Ovary (tissue), 3 donors: ENCODE measurements at regions not wholly inside any gene's neighbourhood (a gene's known extent, or its start where the extent isn't known, plus 50 kb on each side); places are given as distances from the start of the nearest gene placed in this dataset.

Experiments
- POLR2A ChIP-seq: fragments of 450-650 bp; IDR thresholded peaks from one replicate; pipeline ENCODE4 v1.6.1; 2017; ENCODE audit warnings: antibody characterized with exemption, mild to moderate bottlenecking, moderate library complexity
- TF ChIP-seq, protein P1 (sequence below), 3 donors: fragments of 450-650 bp in 2 of 3; fragments of 200-600 bp in 1 of 3; IDR thresholded peaks; one replicate each; pipeline versions ENCODE4 v1.5.1 to v1.8.0; 2016 to 2022; ENCODE audit warnings: antibody characterized with exemption in 3 of 3, mild to moderate bottlenecking in 1 of 3
- donor health status: DM: no; HTN: no; CAD: no.

DNA sequence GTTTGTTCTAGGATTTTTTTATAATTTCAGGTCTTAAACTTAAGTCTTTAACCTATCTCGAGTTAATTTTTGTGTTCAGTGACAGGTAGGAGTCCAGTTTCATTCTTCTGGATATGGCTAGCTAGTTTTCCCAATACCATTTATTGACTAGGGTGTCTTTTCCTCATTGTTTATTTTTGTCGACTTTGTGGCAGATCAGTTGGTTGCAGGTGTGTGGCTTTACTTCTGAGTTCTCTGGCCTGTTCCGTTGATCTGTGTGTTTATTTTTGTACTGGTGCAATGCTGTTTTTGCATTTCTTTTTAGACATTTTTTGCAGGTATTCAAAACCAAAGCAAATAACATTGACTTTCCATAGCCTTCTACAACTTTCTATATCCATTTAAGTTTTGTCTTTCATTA is 121.7 kb downstream of the ETNK1 start:
- no peak for TF ChIP-seq POLR2A
- TF ChIP-seq, protein P1, sequence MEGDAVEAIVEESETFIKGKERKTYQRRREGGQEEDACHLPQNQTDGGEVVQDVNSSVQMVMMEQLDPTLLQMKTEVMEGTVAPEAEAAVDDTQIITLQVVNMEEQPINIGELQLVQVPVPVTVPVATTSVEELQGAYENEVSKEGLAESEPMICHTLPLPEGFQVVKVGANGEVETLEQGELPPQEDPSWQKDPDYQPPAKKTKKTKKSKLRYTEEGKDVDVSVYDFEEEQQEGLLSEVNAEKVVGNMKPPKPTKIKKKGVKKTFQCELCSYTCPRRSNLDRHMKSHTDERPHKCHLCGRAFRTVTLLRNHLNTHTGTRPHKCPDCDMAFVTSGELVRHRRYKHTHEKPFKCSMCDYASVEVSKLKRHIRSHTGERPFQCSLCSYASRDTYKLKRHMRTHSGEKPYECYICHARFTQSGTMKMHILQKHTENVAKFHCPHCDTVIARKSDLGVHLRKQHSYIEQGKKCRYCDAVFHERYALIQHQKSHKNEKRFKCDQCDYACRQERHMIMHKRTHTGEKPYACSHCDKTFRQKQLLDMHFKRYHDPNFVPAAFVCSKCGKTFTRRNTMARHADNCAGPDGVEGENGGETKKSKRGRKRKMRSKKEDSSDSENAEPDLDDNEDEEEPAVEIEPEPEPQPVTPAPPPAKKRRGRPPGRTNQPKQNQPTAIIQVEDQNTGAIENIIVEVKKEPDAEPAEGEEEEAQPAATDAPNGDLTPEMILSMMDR (IDR thresholded peaks at IDR 0.05) = no peak
